NCI-H774 (cell line): ENCODE measurements at regions not wholly inside any gene's neighbourhood (a gene's known extent, or its start where the extent isn't known, plus 50 kb on each side); places are given as distances from the start of the nearest gene placed in this dataset.
"Not testable (repeated sequence)": the region's sequence is repeated elsewhere in the genome, so short reads cannot be mapped to it uniquely, and the experiment has no call there.

Experiments
- DNase-seq: peaks from one replicate; lab custom pipeline; 2025; lab: John Stamatoyannopoulos, UW

DNA sequence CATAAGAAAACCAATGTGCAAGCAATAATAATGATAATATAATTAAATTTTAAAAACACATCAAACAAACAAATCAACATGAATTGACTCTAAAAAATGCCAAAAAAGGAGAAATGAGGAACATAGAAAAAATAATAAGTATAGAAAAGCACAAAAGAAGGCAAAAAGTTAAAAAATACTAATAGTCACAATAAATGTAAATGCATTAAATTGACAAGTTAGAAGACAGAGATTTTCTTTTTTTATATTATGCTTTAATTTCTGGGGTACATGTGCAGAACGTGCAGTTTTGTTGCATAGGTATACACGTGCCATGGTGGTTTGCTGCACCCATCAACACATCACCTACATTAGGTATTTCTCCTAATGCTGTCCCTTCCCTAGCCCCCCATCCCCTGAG lies 767.0 kb downstream of the ADCYAP1 start:
- not testable (repeated sequence) for DNase-seq

- DNase-seq = no peak
These were observed 771.7 kb downstream of the ADCYAP1 start for GRCh38 chr18:1676387-1676786.

GRCh38 chr18:1680108-1680507 lies 775.4 kb downstream of the ADCYAP1 start:
- no peak for DNase-seq

DNA sequence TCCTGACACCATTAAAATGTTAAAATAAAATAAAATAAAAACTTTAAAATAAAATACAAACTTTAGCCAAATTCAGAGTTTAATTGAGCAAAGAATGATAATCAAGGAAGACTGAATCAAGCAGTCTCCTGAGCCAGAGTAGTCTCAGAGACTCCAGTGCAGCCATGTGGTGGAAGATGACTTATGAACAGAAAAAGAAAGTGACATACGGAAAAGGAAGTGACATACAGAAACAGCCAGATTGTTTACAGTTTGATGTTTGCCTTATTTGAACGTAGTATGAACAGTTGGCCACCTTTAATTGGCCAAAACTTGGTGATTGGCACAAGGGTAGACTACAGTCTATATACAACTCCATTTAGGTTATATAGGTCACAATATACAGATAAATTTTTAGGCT lies 787.2 kb downstream of the ADCYAP1 start:
- DNase-seq = no peak

GRCh38 chr18:1708006-1708405 lies 803.3 kb downstream of the ADCYAP1 start:
- DNase-seq = no peak

GRCh38 chr18:1710114-1710513 lies 805.4 kb downstream of the ADCYAP1 start:
- DNase-seq = no peak

- no peak for DNase-seq
These were observed 827.5 kb downstream of the ADCYAP1 start for GRCh38 chr18:1732143-1732542.

DNA sequence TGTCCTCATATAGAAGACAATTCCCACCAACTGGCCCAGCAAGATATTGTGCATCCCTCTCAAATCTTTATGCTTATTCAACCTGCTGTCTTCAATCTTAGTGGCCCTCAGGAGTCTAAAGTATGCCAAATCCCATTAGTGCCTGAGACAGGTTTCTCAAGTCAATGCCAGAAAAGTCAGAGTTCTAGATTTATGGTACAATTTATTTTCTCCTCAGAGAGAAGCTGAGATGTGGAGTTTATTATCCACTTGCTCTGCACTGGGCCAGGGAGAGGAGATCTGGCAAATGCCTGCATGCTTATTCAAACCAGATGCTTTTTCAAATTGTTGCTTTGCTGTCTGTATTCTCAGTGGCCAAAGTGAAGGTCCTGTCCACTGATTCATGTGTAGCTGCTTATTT lies 825.2 kb downstream of the METTL4 start:
- no peak for DNase-seq

DNA sequence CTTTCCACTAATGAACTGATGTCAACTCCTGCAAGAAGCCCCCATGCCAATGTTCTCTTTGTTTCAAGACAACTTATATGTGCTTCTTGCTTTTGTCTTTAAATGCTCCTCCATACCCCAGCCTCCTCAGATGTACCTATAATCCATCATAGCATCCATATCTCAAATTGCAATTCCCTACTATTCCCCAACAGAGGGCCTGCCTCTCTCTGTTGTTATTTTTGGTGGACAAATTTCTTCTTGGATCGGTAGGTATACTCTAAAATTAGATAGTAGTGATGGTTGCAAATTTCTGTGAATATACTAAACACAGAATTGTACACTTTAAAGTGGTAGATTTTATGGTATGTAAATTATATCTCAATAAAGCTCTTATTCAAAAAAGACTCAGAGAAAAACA lies 820.1 kb downstream of the METTL4 start:
- DNase-seq = no peak

DNA sequence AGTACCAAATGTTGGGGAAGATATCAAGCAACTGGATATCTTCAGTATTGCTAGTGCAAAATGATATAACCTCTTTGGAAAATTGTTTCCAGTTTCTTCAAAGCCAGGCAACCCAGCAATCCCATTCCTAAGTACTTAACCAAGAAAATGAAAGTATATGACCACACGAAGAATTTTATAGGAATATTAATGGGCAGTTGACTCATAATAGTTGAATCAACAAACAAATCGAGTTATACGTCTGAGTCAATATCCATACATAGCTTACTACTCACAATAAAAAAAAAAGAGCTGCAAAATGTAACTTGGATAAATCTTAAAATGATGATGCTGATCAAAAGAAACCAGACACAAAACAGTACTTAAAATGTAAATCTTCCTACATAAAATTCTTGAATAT lies 810.4 kb downstream of the METTL4 start:
- no peak for DNase-seq

DNA sequence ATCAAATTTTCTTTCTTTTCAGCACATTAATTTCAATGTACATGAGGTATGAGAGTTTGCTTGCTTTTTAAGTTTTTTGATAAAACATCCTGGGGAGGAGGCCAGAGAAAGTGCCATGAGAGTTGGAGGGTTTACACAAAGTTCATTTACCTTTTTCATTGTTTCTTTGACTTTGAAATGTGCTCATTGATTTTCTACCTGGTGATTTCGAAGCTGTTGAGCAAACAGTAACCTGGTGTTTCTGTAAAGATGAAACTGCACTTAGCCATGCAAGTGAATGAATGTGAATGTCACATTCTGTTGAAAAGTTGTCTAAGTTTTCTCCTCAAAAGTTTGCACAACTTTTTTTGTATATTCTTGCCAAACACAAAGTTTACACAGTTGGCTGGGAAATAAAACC lies 797.0 kb downstream of the METTL4 start:
- peak; percentile 7 for DNase-seq

- DNase-seq = no peak
These were observed 793.5 kb downstream of the METTL4 start for GRCh38 chr18:1777843-1778242.

DNA sequence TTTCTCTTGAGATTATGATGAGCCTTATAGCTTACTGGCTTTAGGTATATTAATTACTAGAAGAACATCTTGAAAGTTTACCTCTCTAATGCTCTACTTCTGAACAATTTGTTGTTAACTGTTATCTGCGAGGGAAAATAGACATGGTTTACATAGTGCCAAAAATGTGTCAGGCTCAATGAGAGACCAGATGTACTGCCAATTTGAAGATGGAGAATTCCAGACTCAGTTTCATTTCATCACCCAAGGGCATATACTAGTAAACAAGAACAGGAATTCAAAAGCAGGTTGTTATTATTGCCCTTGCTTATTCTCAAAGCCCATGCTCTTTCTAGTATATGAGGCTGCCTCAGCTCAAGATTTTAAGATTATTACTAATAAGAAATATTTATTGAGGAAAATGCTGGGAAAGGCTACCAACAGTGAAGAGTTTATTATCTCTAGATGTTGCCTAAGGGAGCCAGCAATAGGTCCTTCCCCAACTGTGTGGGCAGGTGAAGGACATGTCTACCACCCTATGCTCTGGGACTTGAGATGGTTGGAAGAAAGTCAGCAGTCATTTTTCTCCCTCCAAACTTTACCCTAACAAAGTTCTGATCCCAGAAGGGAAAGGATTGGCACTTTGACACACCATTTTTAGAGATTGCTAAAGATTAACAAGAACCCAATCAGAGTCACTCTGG lies 792.7 kb downstream of the METTL4 start:
- no peak for DNase-seq

DNA sequence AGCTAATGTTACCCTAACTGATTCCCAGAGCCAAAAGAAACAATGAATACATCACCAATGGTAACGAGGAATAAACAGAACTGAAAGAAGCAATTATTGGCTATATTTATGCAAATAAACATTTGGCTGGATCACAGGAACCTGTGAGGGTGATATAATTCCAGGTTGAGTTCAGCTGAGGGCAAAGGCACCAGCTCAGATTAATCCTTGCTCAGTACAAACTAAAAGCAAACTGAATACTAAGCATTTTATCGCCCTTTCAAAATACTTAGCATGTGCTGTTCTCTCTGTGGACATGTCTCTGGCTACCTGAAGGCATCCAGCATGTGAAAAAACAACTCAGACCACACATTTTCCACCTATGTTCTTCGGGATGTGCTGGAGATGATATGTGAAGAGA lies 791.7 kb downstream of the METTL4 start:
- DNase-seq = peak; percentile 5

DNA sequence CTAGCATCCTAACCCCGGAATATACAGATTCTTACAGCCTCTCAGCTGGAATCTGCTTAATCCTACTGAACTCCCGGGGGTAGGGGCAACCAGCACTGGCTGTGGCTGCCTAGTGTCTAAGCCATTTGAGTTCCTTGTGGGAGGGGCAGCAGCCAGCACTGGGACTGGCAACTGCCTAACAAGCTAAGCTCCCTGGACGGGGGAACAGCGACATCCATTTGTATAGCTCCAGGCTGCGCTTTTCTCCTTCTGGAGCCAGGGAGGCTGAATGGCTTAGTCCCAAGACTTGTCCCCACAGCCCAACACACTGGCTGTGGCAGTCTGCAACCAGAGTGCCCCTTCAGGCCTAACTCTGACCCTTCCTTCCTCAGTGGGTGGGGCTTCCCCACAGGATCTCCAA lies 787.2 kb downstream of the METTL4 start:
- DNase-seq = no peak

DNA sequence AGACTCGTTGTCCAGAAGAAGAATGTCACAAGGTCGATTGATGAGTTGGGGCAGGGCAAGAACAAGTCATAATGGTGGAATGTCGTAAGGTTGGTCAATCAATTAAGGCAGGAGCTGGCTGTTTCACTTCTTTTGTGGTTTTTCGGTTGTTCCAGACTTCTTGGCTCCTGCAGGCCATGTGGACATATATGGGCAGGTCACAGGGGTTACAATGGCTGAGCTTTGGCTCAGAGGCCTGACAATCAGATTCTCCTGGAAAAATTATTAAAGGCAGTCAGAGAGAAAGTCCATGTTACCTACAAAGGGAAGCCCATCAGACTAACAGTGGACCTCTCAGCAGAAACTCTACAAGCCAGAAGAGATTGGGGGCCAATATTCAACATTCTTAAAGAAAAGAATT lies 785.3 kb downstream of the METTL4 start:
- not testable (repeated sequence) for DNase-seq

- DNase-seq = no peak
These were observed 774.7 kb downstream of the METTL4 start for GRCh38 chr18:1796636-1797035.

DNA sequence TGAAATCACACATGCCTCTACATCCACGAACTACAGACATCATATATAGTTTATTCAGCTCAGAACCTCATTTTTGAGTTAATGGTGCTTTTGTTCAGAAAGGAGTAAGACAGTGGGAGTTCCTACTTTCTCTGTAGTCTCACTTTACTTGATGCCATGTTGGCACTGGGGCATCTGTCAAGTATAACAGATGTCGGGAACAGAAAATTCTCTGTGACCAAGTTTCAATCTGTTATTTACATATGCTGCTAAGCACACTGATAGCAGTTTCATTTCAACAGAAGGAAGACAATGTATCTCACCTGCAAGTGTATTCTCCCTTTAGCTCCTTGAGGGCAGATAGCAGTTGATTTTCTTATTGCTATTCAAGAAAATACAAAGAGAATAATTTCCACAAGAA lies 774.1 kb downstream of the METTL4 start:
- DNase-seq = no peak

DNA sequence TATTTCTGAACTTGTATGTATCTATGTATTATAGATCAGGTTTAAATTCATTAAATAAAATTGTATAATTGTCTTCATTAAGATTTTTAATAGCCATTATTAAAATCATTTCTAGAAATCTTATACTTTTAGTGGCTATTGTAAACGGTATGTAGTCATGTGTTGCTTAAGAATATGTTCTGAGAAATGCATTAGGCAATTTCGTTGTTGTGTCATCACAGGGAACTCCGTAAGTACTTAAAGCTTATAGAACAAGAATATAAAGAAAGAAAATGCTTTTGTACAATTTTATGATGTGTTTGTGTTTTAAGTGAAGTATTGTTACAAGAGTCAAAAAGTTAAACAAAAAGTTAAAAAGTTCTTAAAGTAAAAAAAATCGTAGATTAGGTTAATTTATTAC lies 765.8 kb downstream of the METTL4 start:
- DNase-seq = no peak

DNA sequence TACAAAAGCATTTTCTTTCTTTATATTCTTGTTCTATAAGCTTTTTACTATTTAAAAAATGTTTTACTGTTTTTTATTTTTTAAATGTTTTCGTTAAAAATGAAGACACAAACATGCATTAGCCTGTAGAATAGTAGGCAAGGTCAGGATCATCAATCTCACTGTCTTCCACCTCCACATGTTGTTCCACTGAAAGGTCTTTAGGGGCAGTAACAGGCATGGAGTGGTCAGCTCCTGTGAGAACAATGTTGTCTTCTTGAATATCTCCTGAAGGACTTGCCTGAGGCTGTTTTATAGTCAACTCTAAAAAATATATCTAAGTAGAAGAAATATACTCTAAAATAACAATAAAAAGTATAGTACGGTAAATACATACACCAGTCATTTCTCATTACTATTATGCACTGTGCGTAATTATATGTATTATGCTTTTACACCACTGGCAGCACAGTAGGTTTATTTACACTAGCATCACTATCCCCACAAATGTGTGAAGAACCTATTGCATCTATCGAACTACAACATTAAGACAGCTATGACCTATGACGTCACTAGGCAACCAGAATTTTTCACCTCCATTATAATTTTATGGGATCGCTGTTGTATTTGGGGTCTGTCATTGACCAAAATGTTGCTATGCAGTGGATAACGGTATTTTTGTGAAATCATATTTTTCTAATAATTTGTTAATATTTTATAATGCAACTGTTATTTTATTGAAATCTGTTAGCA lies 764.3 kb downstream of the METTL4 start:
- DNase-seq = no peak

GRCh38 chr18:1811282-1811681 lies 760.0 kb downstream of the METTL4 start:
- DNase-seq = no peak

DNA sequence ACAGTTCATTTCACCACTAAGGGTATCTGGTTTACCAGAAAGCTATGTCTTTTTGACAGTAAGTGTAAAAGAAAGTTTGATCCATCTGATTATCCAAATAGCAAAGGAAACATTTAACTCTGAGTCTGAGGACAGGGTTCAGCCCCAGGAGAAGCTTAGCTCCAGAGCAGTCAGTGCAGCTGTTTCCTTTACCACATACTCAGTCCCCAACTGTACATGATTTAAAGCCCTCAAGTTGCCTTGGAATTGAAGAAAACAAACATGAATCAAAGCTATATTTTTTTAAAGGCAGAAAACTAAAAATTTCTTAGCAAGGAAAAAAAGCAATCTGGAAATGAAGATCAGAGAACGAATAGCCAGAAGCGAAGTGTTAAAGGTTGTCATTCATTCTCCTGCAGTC lies 746.0 kb downstream of the METTL4 start:
- DNase-seq = no peak

DNA sequence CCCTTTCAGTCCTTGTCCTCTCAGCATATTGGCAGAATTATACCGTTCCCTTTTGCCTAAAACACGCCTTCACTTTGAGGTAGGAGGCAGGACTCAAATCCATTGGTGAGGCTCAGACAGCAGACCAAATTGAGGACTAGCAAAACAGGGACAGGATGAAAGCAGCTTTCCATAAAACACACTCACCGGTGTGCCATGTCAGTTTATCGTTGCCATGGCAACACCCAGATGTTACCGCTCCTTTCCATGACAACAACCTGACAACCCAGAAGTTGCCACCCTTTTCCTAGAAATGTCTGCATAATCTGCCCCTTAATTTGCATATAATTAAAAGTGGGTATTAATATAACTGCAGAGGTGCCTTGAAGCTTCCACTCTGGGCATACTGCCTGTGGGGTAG lies 730.4 kb downstream of the METTL4 start:
- DNase-seq = no peak

GRCh38 chr18:1846640-1847039 lies 724.7 kb downstream of the METTL4 start:
- no peak for DNase-seq
